ENCODE measurements at regions not wholly inside any gene's neighbourhood (a gene's known extent, or its start where the extent isn't known, plus 50 kb on each side); places are given as distances from the start of the nearest gene placed in this dataset.

GRCh38 chr14:65879248-65880009 is 466.9 kb downstream of the FUT8 start:
- Histone ChIP-seq H3K9me3 (peaks cover 0 to 18% (median 0%) of the 10 kb centered on the region in 8 donors), H3K27ac (no peak overlapping the region), H3K36me3 (no peaks in the 10 kb centered on the region), H3K27me3 (replicated peaks in 1 of 7) (no peaks in the 10 kb centered on the region), H3K4me1 (no peaks in the 10 kb centered on the region), H3K4me3 (no peak overlapping the region)
- TF ChIP-seq POLR2AphosphoS5 (IDR thresholded peaks at IDR 0.05) (no peak), POLR2A (IDR thresholded peaks at IDR 0.05) (no peak)
- WGBS, 5 donors, result 63 to 76% (median 70%) methylated on average over 3 of the region's 3 CpGs
- no peak for DNase-seq
- intact Hi-C loops (cut with DNase I; ENCODE audit: low total_unique reads), result no loop called here

GRCh38 chr14:65880507-65880906 is 468.0 kb downstream of the FUT8 start:
- no peak for DNase-seq
- Histone ChIP-seq H3K4me3 (no peak overlapping the region), H3K36me3 (no peaks in the 10 kb centered on the region), H3K9me3 (peaks cover 0 to 13% (median 0%) of the 10 kb centered on the region in 8 donors), H3K27me3 (replicated peaks in 1 of 7) (no peaks in the 10 kb centered on the region), H3K27ac (no peak overlapping the region), H3K4me1 (no peaks in the 10 kb centered on the region)
- intact Hi-C loops (cut with DNase I; ENCODE audit: low total_unique reads), result no loop called here
- TF ChIP-seq POLR2A (IDR thresholded peaks at IDR 0.05), result no peak
- TF ChIP-seq CTCF (IDR thresholded peaks at IDR 0.05 in 8 of 11, conservative IDR thresholded peaks at IDR 0.05 in 3 of 11), result no peak
- TF ChIP-seq POLR2AphosphoS5 (IDR thresholded peaks at IDR 0.05), result no peak

GRCh38 chr14:65881642-65882041 is 469.1 kb downstream of the FUT8 start:
- no peaks in the 10 kb centered on the region for H3K36me3 ChIP-seq
- no peak overlapping the region for H3K27ac ChIP-seq
- TF ChIP-seq POLR2AphosphoS5 (IDR thresholded peaks at IDR 0.05) (no peak), POLR2A (IDR thresholded peaks at IDR 0.05) (no peak), CTCF (IDR thresholded peaks at IDR 0.05 in 8 of 11, conservative IDR thresholded peaks at IDR 0.05 in 3 of 11) (no peak)
- no peaks in the 10 kb centered on the region for H3K4me1 ChIP-seq
- DNase-seq, result no peak
- H3K4me3 ChIP-seq, result no peak overlapping the region
- no peaks in the 10 kb centered on the region for H3K27me3 ChIP-seq (replicated peaks in 1 of 7)
- intact Hi-C loops (cut with DNase I; ENCODE audit: low total_unique reads), result no loop called here
- H3K9me3 ChIP-seq, result peaks cover 0 to 7% (median 0%) of the 10 kb centered on the region in 8 donors

GRCh38 chr14:65888677-65889076 is 476.1 kb downstream of the FUT8 start:
- intact Hi-C loops (cut with DNase I; ENCODE audit: low total_unique reads), result no loop called here
- Histone ChIP-seq H3K9me3 (peaks cover 0 to 3% (median 0%) of the 10 kb centered on the region in 8 donors), H3K27ac (no peak overlapping the region), H3K4me3 (no peak overlapping the region), H3K27me3 (replicated peaks in 1 of 7) (no peaks in the 10 kb centered on the region), H3K36me3 (no peaks in the 10 kb centered on the region), H3K4me1 (no peaks in the 10 kb centered on the region)
- DNase-seq, result no peak
- WGBS, 5 donors, result 56 to 85% (median 73%) methylated on average over 3 of the region's 3 CpGs
- no peak for TF ChIP-seq CTCF (IDR thresholded peaks at IDR 0.05 in 8 of 11, conservative IDR thresholded peaks at IDR 0.05 in 3 of 11)
- TF ChIP-seq POLR2AphosphoS5 (IDR thresholded peaks at IDR 0.05), result no peak
- no peak for TF ChIP-seq POLR2A (IDR thresholded peaks at IDR 0.05)
